ENCODE measurements at regions not wholly inside any gene's neighbourhood (a gene's known extent, or its start where the extent isn't known, plus 50 kb on each side); places are given as distances from the start of the nearest gene placed in this dataset.
"Not testable (repeated sequence)": the region's sequence is repeated elsewhere in the genome, so short reads cannot be mapped to it uniquely, and the experiment has no call there.

DNA sequence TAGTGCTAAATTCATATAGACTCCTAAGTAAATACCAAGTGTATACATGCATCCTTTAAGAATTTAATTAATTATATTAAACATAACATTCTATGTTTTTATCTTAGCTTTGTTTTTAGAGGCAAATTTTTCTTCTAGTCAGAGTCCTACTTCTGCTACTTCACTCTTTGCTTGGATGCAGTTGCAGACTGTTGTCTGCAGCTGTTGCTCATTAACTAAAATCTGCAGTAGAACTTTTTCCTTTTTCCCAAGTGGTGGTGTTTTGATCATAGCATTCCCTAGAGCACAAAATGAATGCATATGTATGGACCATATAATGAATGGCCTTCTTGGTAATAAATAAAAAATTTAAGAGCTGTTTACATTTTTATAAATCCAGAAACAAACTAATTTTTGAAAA, 198.3 kb downstream of the CASP12 start:
- no peak for DNase-seq

GRCh38 chr11:104695065-104695463, 203.2 kb downstream of the CASP12 start:
- no peak for DNase-seq

- no peak for DNase-seq
Measured at GRCh38 chr11:104694259-104695064, 203.8 kb downstream of the CASP12 start.

DNA sequence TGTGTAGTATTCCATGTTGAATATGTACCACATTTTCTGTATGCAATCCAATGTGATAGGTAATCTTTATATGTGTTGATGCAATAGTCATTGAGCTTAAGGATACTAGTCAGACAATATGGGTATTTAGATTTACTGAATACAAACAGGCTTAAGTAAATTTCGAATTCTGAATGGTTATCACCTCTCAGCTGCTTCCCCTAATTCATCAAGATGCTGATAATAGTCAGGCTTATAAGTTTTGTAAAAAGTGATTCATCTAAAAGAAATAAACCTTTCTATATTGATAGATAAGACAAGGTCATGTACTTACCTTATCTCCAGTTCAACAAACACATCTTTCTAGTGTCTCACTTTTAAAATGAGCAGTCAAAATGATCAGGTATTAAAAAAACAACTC, 205.5 kb downstream of the CASP12 start:
- DNase-seq: no peak

DNA sequence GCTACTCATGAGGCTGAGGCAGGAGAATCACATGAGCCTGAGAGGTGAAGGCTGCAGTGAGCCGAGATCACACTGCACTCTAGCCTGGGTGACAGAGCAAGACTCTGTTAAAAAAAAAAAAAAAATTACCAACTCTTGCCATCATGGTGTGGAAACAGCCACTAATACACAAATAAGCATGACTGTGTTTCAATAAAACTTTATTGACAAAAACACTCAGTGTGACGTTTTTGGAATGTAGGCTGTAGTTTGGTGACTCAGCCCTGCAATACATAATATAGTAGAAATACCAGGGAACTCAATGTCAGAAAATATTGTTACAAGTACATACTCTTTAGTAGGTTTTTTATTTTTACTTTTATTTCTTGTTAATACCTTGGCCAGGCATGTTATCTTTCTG, 207.1 kb downstream of the CASP12 start:
- no peak for DNase-seq

DNA sequence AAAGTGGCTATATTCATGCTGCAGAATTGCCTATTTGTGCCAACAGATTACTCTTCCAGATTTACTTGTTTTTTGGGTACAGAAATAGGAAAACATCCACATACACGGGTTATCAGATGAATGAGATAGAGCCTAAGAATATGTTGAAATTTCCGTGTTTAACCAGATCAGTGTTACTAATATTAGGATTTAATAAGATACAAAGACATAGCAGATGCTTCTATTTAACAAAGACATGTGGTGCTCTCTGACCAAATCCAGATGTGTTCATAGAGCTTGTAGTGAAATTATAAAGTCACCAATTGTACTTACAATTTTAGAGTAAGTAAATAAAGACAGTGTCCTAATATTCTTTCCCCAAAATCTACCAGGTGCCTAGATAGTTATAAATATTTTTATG, 208.0 kb downstream of the CASP12 start:
- DNase-seq: no peak

- no peak for DNase-seq
Measured at GRCh38 chr11:104688731-104689130, 209.5 kb downstream of the CASP12 start.

- no peak for DNase-seq
Measured at GRCh38 chr11:104682206-104682605, 216.1 kb downstream of the CASP12 start.

DNA sequence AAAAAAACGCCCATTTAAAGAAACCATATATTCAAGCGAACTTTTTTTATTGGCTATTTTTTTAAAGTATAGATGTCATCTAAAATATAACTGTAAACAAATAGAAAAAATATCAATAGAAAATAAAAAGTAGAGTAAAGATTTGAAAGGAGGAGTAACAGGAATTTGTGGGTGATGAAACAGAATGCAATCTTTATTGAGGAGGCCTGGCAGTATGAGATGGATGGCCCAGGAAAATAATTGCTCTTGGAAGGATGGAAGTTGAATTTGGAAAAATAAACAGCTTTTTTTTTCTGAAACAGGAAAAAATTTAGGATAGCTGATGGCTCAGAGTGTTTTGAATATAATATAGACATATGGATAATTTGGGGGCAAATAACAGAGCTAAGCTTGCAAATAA, 219.0 kb downstream of the CASP12 start:
- no peak for DNase-seq

GRCh38 chr11:104678408-104678807, 219.9 kb downstream of the CASP12 start:
- no peak for DNase-seq

DNA sequence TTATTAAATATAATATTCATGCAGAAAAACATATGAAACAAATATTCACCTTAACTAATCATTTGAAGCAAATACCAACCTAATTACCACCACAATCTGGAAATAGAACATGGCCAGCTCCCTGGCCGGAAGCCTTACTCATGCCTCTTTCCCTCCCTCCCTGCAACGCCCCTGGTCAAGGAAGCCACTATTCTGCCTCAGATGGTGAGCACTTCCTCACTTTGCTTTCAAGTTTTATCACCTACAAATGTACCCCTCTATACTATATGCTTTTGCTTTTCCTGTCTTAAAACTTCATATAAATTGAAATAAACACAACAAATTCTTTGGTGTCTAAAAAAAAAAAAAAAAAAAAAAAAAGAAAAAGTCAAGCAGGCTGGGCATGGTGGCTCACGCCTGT, 221.2 kb downstream of the CASP12 start:
- not testable (repeated sequence) for DNase-seq

DNA sequence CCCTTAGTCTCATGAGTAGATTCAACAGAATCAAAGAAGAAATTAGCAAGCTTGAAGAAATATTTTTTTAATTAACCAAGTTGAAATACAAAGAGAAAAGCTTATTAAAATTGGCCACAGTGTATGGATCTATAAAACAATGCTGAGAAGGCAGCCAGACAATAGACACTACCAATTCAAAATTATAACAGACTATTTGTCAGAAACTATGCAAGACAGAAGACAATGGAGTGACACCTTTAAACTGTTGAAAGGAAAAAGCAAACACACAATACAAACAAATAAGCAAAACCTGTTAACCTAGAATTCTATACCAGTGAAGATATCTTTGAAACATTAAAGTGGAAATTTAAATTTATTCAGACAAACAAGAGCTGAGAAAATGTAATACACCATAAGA, 225.4 kb downstream of the CASP12 start:
- no peak for DNase-seq

DNA sequence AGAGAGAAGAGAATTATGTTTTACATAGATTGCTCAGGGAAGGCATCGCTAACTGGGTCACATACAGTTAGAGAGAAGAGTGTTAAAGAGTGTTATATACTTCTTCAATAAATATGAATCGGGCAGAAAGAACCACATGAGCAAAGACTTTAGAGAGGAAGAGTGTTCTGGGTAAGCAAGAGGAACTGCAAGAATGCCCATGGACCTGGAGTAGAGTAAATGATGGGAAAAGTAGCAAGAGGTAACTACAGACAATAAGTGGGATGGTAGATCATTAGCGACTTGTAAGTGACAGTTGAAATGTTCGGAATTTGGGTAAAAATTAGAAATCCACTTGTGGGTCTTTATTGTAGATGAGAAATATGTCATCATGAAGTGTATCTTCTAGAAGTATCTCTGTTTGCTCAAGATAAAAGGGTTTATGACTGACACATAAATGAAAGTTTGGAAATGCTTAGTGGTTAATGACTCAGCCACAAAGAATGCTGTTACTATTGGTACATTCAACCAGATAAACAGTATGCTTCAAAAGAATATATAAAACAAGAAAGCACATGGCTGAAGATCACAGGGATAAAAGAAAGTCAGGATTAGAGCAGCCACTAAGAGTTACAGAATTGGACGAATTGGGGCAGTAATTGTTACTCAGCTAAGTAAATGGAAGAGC, 229.3 kb downstream of the CASP12 start:
- no peak for DNase-seq

- DNase-seq: no peak
Measured at GRCh38 chr11:104666624-104667023, 231.6 kb downstream of the CASP12 start.

DNA sequence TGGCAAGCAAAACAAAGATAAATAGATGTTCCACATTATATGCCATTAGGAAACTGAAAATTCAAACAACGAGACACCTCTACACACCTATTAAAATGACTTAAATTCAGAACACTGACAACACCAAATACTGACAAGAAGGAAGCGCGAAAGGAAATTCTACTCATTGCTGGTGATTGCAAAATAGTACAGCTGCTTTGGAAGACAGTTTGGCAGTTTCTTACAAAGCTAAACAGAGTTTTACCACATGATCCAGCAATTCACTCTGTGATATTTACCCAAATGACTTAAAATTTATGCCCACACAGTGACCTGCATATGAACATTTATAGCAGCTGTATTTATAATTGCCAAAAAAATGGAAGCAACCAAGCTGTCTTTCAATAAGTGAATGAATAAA, 232.6 kb downstream of the CASP12 start:
- no peak for DNase-seq

DNA sequence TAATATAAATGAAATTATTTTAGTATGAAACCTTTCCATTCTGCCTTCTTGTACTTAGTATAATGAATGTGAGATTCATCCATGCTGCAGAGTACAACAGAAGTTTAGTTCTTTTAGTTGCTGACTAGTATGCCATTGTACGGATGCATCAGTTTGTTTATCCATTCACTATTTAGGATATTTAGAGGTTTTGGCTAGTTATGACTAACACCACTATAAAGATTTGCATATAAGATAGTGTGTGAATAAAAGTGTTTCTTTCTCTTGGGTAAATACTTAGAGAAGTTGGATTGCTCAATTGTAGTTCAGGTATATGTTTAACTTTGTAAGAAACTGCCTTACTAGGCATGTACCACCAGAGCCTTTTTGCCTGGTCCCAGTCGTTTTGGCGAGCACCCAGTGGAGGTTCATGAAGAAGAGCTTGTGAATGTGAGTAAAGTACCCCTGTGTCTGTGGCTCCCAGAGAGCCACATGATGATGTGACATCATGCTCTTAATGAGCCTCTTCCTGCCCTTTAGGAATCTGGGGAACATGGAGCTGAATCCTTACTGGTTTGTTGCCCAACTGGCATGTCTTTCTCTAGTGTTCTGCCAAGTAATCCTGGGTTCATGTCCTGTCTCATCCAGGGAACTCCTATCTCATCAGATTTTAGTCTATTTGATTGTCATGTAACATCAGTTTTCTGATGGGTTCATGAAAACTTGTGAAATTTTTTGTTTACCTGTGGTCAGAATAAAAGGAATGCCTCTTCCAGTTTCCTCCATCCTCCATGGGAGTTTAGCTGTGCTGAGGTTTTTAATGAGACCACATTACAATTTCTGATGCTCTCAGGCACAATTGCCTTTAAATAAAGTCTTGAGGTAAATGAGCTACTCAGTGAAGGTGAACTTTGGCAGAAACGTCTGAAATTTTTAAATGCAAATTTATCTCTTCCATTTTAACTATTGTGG, 234.8 kb downstream of the CASP12 start:
- DNase-seq: no peak

DNA sequence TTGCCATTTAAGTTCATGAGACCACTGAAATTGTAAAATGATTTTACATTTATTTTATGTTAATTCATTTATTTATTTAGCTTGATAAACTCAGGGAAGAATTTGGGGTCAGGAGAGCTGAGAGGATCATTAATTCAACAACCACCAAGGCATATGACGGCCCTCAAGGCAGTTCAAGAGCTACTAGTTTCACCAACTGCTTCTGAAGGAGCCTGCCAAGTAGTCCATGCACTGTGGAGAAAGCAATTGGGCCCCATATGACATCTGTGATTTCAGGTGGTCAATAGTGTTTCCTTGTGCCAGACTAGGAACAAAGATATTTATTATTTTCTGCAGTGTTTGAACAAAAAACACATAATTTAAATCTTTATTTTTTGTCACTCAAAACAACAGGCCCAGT, 236.4 kb downstream of the CASP12 start:
- no peak for DNase-seq

GRCh38 chr11:104661471-104661870, 236.8 kb downstream of the CASP12 start:
- no peak for DNase-seq

DNA sequence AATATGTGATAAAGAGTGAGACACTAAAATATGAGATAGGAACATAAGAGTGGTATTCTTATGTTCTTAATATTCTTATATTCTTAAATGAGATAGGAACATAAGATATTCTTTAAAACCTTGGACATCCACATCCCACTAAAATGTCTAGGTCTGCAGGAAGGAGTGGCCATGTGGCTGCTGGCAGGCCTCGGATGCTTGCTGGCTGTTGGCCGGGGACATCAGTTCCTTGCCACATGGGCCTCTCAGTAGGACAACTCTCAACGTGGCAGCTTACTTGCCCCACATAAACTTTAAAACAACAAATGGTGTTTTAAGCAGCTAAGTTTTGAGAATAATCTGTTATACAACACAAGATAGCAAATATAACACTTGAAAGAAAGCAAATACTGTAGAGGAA, 240.1 kb downstream of the CASP12 start:
- DNase-seq: no peak

DNA sequence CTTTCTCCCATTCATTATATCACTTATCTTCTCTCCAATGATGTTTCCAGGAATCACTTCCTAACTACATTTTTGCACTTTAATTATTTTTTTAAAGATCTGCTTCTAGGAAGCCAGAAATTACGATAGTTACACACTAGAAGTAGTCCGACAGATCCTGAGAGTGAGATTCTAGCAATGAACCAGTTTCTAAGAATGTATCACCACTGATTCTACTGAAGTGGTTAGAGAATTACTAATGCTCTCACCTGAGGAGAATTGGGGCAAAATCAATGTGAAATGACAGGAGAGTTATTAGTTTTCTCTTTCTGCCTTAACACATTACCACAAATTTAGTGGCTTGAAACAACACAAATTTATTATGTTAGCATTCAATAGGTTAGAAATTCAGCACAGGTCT, 241.2 kb downstream of the CASP12 start:
- DNase-seq: no peak

DNA sequence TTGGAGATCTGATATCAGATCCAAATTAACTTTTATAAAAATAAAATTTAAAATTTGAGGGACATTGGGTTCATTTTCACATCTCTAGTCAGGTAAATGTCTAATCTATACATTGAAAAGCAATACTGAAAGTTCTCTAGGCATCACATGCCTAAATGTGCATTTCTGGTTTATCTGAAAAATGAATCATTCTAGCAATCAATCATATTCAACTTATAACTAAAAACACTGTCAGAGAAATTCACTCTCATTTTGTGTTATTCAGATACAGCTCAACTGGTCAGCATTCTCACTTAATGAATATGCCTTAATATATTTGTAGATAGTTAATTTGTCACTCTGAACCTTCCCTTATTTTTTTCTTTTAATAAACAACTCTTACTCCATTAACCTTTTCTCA, 243.2 kb downstream of the CASP12 start:
- no peak for DNase-seq

GRCh38 chr11:104654181-104654813, 244.0 kb downstream of the CASP12 start:
- no peak for DNase-seq

DNA sequence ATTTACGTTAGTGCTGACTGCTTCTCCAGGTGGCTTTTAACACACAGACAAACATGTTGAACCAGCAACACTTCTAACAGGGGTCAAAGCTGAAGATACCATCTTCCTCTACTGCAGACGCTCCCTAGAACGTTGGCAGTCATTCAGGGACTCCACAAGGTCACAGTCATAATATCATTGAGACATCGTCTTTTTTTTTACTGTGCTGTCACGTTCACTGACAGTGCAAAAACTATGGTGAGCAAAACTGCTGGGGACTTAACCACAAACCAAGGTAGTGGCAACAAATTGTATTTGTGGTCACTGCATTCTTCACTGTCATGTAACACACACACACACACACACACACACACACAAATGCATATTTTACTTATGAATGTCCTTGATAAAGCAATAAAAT, 244.9 kb downstream of the CASP12 start:
- no peak for DNase-seq

All from retina (tissue), 1 donor.